ENCODE measurements at regions not wholly inside any gene's neighbourhood (a gene's known extent, or its start where the extent isn't known, plus 50 kb on each side); places are given as distances from the start of the nearest gene placed in this dataset.

- TF ChIP-seq CTCF (IDR thresholded peaks at IDR 0.05; ENCODE audit: low read depth, low read length, poor library complexity, severe bottlenecking) (no peak), EZH2phosphoT487 (IDR thresholded peaks at IDR 0.05; ENCODE audit: borderline replicate concordance, low read length) (no peak)
Observed at GRCh38 chr1:78240755-78241154, 195.0 kb downstream of the GIPC2 start.
